A549 (cell line): ENCODE measurements at regions not wholly inside any gene's neighbourhood (a gene's known extent, or its start where the extent isn't known, plus 50 kb on each side); places are given as distances from the start of the nearest gene placed in this dataset.
A peak's percentile ranks its signal among the peaks of the same experiment; 100 is the strongest.

Experiments
- ATAC-seq, 2 experiments: fragments of 200-7000 bp in 1 of 2; fragments of >200 bp in 1 of 2; cut with Nextera tagmentation in 1 of 2; cut with Tn5 transposase in 1 of 2; 3 replicates each; pipeline versions ENCODE4 v1.8.0 to v1.9.1; 2018 to 2020; ENCODE audit warnings: mild to moderate bottlenecking in 1 of 2, moderate library complexity in 1 of 2
- CTCF ChIA-PET: fragments of 300-600 bp; sonication (Branson Sonifier 250); formaldehyde crosslinking; extraction: SDS; loops from one replicate; lab custom pipeline; 2021; ENCODE audit warnings: antibody characterized with exemption, inconsistent platforms; lab: Yijun Ruan, JAX
- POLR2A ChIA-PET: fragments of 350-600 bp; formaldehyde crosslinking; extraction: SDS; loops from one replicate; lab custom pipeline; 2021; ENCODE audit warnings: antibody characterized with exemption, inconsistent platforms; lab: Yijun Ruan, JAX
- DNase-seq, 2 experiments: peaks; one replicate each; pipeline versions ENCODE4 v3.0.0 to v3.0.0-alpha.2; 2011 to 2016; ENCODE audit warnings: low read depth in 1 of 2, low spot score in 1 of 2
- FAIRE-seq: peaks from 2 replicates; lab custom pipeline; 2011; peaks lifted over from hg19 to GRCh38; lab: Jason Lieb, UNC
- H3K27ac ChIP-seq, 2 experiments: fragments of >200 bp; sonication (Bioruptor Twin); formaldehyde crosslinking; 3 replicates each; pipeline ENCODE4 v1.5.1; 2016 to 2017
- H3K4me1 ChIP-seq: fragments of >200 bp; sonication (Bioruptor Twin); formaldehyde crosslinking; 3 replicates; pipeline ENCODE4 v1.6.1; 2016
- H3K4me2 ChIP-seq: fragments of >200 bp; sonication (Bioruptor Twin); formaldehyde crosslinking; 3 replicates; pipeline ENCODE4 v1.6.1; 2016
- H3K4me3 ChIP-seq: fragments of >200 bp; sonication (Bioruptor Twin); formaldehyde crosslinking; 3 replicates; pipeline ENCODE4 v1.5.1; 2016
- H3K9me3 ChIP-seq: fragments of >200 bp; sonication (Bioruptor Twin); formaldehyde crosslinking; 3 replicates; pipeline ENCODE4 v1.6.1; 2016
- BHLHE40 ChIP-seq: IDR thresholded peaks from 2 replicates; pipeline ENCODE4 v1.6.1; 2012; ENCODE audit warnings: low read depth, low read length, inconsistent platforms
- CTCF ChIP-seq: fragments of >200 bp; sonication (Bioruptor Twin); formaldehyde crosslinking; IDR thresholded peaks from 3 replicates; pipeline ENCODE4 v1.5.1; 2016
- E2F6 ChIP-seq: IDR thresholded peaks from 2 replicates; pipeline ENCODE4 v1.6.1; 2012; ENCODE audit warnings: low read depth, borderline replicate concordance
- ESRRA ChIP-seq: fragments of 150-350 bp; IDR thresholded peaks from 2 replicates; pipeline ENCODE4 v1.6.1; 2014; ENCODE audit warnings: mild to moderate bottlenecking, low read length, borderline replicate concordance
- FOSB ChIP-seq: fragments of 250-450 bp; sonication (Bioruptor Pico); IDR thresholded peaks from 2 replicates; pipeline ENCODE4 v1.5.0; 2020; ENCODE audit warnings: mild to moderate bottlenecking, moderate library complexity
- HDAC2 ChIP-seq: fragments of 200-600 bp; sonication (generic); IDR thresholded peaks from 2 replicates; pipeline ENCODE4 v1.6.1; 2016
- HEYL ChIP-seq: fragments of 250-450 bp; sonication (Bioruptor Pico); IDR thresholded peaks from 2 replicates; pipeline ENCODE4 v1.8.0; 2021; ENCODE audit warnings: mild to moderate bottlenecking, moderate library complexity
- HMGXB4 ChIP-seq: fragments of 250-450 bp; sonication (Bioruptor Pico); IDR thresholded peaks from 2 replicates; pipeline ENCODE4 v1.5.0; 2021; ENCODE audit warnings: mild to moderate bottlenecking, moderate library complexity, borderline replicate concordance
- HOXB5 ChIP-seq: fragments of 250-450 bp; sonication (Bioruptor Pico); IDR thresholded peaks from 2 replicates; pipeline ENCODE4 v1.5.0; 2020; ENCODE audit warnings: mild to moderate bottlenecking, moderate library complexity
- KDM5A ChIP-seq: fragments of 200-600 bp; sonication (generic); IDR thresholded peaks from 2 replicates; pipeline ENCODE4 v1.6.1; 2016; ENCODE audit warnings: antibody characterized with exemption, mild to moderate bottlenecking
- NR3C1 ChIP-seq: fragments of >200 bp; sonication (Bioruptor Twin); formaldehyde crosslinking; IDR thresholded peaks from 3 replicates; pipeline ENCODE4 v1.6.1; 2017
- PBX3 ChIP-seq: IDR thresholded peaks from 2 replicates; pipeline ENCODE4 v1.6.1; 2012
- POLR2A ChIP-seq: IDR thresholded peaks from 2 replicates; pipeline ENCODE4 v1.6.1; 2012; ENCODE audit warnings: mild to moderate bottlenecking, low read length
- SREBF2 ChIP-seq: fragments of 450-650 bp; IDR thresholded peaks from 2 replicates; pipeline ENCODE4 v1.6.1; 2014; ENCODE audit warnings: mild to moderate bottlenecking, moderate library complexity
- USF2 ChIP-seq: fragments of 450-650 bp; IDR thresholded peaks from 2 replicates; pipeline ENCODE4 v1.6.1; 2014; ENCODE audit warnings: antibody characterized with exemption
- ZFP36 ChIP-seq: fragments of 450-650 bp; IDR thresholded peaks from 2 replicates; pipeline ENCODE4 v1.6.1; 2014; ENCODE audit warnings: borderline replicate concordance; ENCODE audit not compliant: partially characterized antibody
- ZSCAN20 ChIP-seq: fragments of 250-450 bp; sonication (Bioruptor Pico); IDR thresholded peaks from 2 replicates; pipeline ENCODE4 v1.8.0; 2022; ENCODE audit warnings: mild to moderate bottlenecking, moderate library complexity
- WGBS: methylation state at CpG from one replicate; pipeline ENCODE4 v1.1.6; 2017; ENCODE audit errors: missing lambda C conversion rate; 5-methylcytosine and 5-hydroxymethylcytosine counted together

GRCh38 chr11:45754741-45755140 lies 50.2 kb upstream of the SLC35C1 start:
- H3K9me3 ChIP-seq: no peaks in the 10 kb centered on the region
- POLR2A ChIA-PET: no interaction called here
- 84% methylated on average over 7 of the region's 7 CpGs for WGBS
- no peak overlapping the region for H3K27ac ChIP-seq
- no peaks in the 10 kb centered on the region for H3K4me1 ChIP-seq
- no peak for ATAC-seq
- H3K4me3 ChIP-seq: no peak overlapping the region
- TF ChIP-seq ZFP36: no peak
- TF ChIP-seq, all 56 proteins: peak for 0
- H3K4me2 ChIP-seq: no peak overlapping the region
- DNase-seq (no peak), FAIRE-seq (no peak)
- CTCF ChIA-PET: interaction anchor here (0.7 to 11.0 kb wide), 3 partner anchors 10 to 651 kb away, joined by 3 to 96 read pairs (median 3); no protein-coding TSS in a partner anchor

GRCh38 chr11:45754261-45754709 lies 50.7 kb upstream of the SLC35C1 start:
- DNase-seq: no peak
- 39% methylated on average over 7 of the region's 8 CpGs for WGBS
- ATAC-seq: peak in 1 of 2 experiments; percentile 34; a peak in 2 of 6 replicates
- TF ChIP-seq POLR2A (no peak), SREBF2 (no peak), CTCF (no peak), HEYL (no peak), ESRRA (no peak), E2F6 (no peak), FOSB (CRISPR knock-in tag) (no peak), USF2 (no peak), BHLHE40 (no peak), KDM5A (no peak), HDAC2 (no peak), NR3C1 (no peak), HMGXB4 (no peak), HOXB5 (CRISPR knock-in tag) (no peak), ZSCAN20 (no peak)
- TF ChIP-seq, all 56 proteins: peak for 0
- Histone ChIP-seq H3K4me3 (no peak overlapping the region), H3K27ac (no peak overlapping the region), H3K4me1 (no peaks in the 10 kb centered on the region), H3K4me2 (no peak overlapping the region), H3K9me3 (no peaks in the 10 kb centered on the region)
- no peak for FAIRE-seq
- CTCF ChIA-PET: interaction anchor here (0.7 to 11.0 kb wide), 4 partner anchors 9 to 650 kb away, joined by 3 to 96 read pairs (median 4); no protein-coding TSS in a partner anchor
- POLR2A ChIA-PET: interaction anchor here (0.6 kb wide), 1 partner anchor 37 kb away, joined by 3 read pairs; no protein-coding TSS in a partner anchor

- no peak for TF ChIP-seq PBX3
- TF ChIP-seq, all 56 proteins: peak for 0
- Histone ChIP-seq H3K4me3 (no peak overlapping the region), H3K9me3 (no peaks in the 10 kb centered on the region), H3K27ac (no peak overlapping the region), H3K4me2 (no peak overlapping the region), H3K4me1 (no peaks in the 10 kb centered on the region)
- ChIA-PET POLR2A (no interaction called here), CTCF (no interaction called here)
- WGBS: 65% methylated on average over 11 of the region's 11 CpGs
- DNase-seq (no peak), ATAC-seq (no peak), FAIRE-seq (no peak)
Measured at GRCh38 chr11:45752106-45752505, 52.8 kb upstream of the SLC35C1 start.
